ENCODE measurements at regions not wholly inside any gene's neighbourhood (a gene's known extent, or its start where the extent isn't known, plus 50 kb on each side); places are given as distances from the start of the nearest gene placed in this dataset.
"Not testable (repeated sequence)": the region's sequence is repeated elsewhere in the genome, so short reads cannot be mapped to it uniquely, and the experiment has no call there.

DNA sequence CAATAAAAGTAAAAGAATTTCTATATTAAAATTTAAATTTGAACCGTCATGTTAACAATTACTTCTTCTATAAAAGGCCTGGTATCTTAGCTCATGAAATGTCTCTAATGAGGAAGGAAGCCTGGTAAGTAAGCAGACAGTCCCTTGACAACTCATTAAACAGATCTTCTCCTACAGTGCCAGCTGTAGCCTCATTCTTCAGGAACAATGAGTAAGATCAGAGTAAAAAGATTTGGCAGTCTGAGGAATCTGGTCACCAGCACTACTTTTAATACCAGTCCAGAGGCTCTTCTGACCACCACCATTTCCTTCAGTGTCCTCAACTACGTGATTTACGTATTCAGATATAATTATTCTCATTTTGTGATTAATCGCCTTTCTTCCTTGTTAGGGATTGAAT, 955.0 kb upstream of the ALCAM start:
- Histone ChIP-seq H3K4me1 (ENCODE audit: control insufficient read depth in 3 of 3, insufficient read depth in 3 of 3, low read length in 3 of 3) (no peaks in the 10 kb centered on the region), H3K9ac (ENCODE audit: low read depth in 1 of 3, low read length in 3 of 3) (no peak overlapping the region), H3K4me3 (ENCODE audit: low read length in 3 of 3) (no peak overlapping the region), H3K9me3 (ENCODE audit: control insufficient read depth in 3 of 3, low read length in 3 of 3) (no peaks in the 10 kb centered on the region), H3K27me3 (ENCODE audit: control insufficient read depth in 3 of 3, insufficient read depth in 3 of 3, low read length in 3 of 3) (no peaks in the 10 kb centered on the region), H3K27ac (ENCODE audit: low read depth, low read length) (no peak overlapping the region), H3K36me3 (ENCODE audit: control insufficient read depth in 3 of 3, insufficient read depth in 3 of 3, low read length in 3 of 3) (no peaks in the 10 kb centered on the region)

DNA sequence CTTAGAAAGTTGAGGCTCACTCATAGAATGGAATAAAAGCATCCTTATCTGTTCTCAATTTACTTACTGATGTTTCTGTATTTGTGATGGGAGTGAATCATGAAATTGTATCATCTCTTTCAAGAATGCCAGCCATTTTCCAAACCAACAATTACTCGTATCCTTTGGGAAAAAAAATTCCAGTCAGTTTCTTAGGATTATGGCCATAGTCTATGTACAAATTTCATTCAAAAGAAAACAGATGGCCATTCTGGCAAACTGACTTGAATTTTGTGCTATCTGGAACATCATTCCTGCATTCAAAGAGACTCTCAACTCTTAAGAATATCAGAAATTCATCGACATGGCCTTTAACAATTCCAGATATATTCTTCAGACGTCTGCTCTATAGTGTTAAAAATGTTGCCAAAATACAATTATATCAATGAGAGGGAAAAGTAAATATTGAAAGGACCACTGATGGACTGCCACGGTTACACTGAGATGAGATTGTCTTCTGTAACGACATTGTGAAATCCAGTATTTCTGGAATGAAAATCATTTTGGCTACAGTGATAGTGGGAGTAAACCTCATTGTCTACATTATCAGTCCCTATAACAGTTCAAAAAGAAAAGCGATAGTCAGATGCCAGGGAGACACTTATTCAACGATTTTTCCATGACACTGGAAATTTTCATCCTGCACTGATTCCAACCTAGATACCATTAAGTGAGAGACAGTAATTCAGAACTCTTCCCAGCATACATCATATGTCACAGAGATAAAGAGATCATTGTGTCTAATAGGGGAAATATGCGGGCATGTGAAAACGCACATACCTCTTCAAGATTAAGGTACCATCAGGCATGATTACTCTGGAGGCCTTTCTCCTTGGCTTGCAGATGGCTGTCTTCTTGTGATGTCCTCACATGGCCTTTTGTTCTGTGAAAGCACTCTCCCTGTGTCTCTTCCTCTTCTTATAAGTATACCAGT, 953.8 kb upstream of the ALCAM start:
- H3K4me3 ChIP-seq (ENCODE audit: low read length in 3 of 3) = no peak overlapping the region
- H3K27ac ChIP-seq (ENCODE audit: low read depth, low read length) = no peak overlapping the region
- no peaks in the 10 kb centered on the region for H3K9me3 ChIP-seq (ENCODE audit: control insufficient read depth in 3 of 3, low read length in 3 of 3)
- no peak overlapping the region for H3K9ac ChIP-seq (ENCODE audit: low read depth in 1 of 3, low read length in 3 of 3)
- no peaks in the 10 kb centered on the region for H3K27me3 ChIP-seq (ENCODE audit: control insufficient read depth in 3 of 3, insufficient read depth in 3 of 3, low read length in 3 of 3)
- H3K4me1 ChIP-seq (ENCODE audit: control insufficient read depth in 3 of 3, insufficient read depth in 3 of 3, low read length in 3 of 3) = no peaks in the 10 kb centered on the region
- no peaks in the 10 kb centered on the region for H3K36me3 ChIP-seq (ENCODE audit: control insufficient read depth in 3 of 3, insufficient read depth in 3 of 3, low read length in 3 of 3)

DNA sequence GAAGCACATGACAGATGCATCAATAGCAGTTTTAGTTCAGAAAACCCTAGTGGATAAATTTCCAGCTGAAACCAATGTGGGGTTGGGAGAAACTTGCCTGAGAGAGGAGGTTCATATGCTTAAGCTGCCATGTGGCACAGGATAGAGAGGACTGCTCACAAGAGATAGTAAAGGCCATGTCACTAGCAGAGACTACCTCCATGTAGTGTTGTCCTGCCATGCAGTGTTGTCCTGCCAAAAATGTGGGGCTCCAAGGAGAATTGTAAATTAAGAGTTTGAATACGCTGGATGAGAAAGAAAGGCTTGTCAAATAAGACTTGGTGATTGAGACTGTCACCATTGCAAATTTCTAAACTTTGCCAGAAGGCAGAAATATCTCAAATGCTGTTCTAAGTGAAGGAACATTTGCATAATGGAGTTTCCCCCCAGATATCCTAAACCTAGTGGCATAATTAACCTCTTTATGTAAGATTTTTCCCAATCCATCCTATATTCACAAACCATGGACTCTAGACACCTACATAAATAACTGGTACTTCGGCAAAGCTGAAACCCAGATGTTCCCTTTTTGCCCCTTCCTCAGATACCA, 938.3 kb upstream of the ALCAM start:
- no peaks in the 10 kb centered on the region for H3K4me1 ChIP-seq (ENCODE audit: control insufficient read depth in 3 of 3, insufficient read depth in 3 of 3, low read length in 3 of 3)
- no peaks in the 10 kb centered on the region for H3K27me3 ChIP-seq (ENCODE audit: control insufficient read depth in 3 of 3, insufficient read depth in 3 of 3, low read length in 3 of 3)
- no peaks in the 10 kb centered on the region for H3K9me3 ChIP-seq (ENCODE audit: control insufficient read depth in 3 of 3, low read length in 3 of 3)
- H3K36me3 ChIP-seq (ENCODE audit: control insufficient read depth in 3 of 3, insufficient read depth in 3 of 3, low read length in 3 of 3) = no peaks in the 10 kb centered on the region
- no peak overlapping the region for H3K4me3 ChIP-seq (ENCODE audit: low read length in 3 of 3)
- no peak overlapping the region for H3K27ac ChIP-seq (ENCODE audit: low read depth, low read length)
- no peak overlapping the region for H3K9ac ChIP-seq (ENCODE audit: low read depth in 1 of 3, low read length in 3 of 3)

DNA sequence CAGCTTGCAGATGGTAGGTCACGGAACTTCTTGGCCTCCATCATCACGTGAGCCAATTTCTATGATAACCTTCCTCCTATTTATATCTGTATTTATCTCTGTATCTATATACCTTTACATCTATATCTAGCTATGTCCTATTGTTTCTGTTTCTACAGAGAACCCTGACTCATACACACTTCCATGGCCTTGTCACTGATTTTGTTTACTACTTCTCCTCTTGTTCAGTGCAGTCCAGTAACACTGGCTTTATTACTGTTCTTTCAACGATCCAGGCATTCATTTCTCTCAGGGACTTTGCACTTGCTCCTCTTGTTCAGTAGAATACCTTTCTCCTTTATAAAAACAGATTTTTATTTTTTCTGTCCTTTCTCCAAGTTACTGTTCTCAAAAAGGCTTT, 937.0 kb upstream of the ALCAM start:
- H3K9ac ChIP-seq (ENCODE audit: low read depth in 1 of 3, low read length in 3 of 3) = no peak overlapping the region
- H3K27ac ChIP-seq (ENCODE audit: low read depth, low read length) = no peak overlapping the region
- H3K36me3 ChIP-seq (ENCODE audit: control insufficient read depth in 3 of 3, insufficient read depth in 3 of 3, low read length in 3 of 3) = no peaks in the 10 kb centered on the region
- no peak overlapping the region for H3K4me3 ChIP-seq (ENCODE audit: low read length in 3 of 3)
- no peaks in the 10 kb centered on the region for H3K27me3 ChIP-seq (ENCODE audit: control insufficient read depth in 3 of 3, insufficient read depth in 3 of 3, low read length in 3 of 3)
- no peaks in the 10 kb centered on the region for H3K4me1 ChIP-seq (ENCODE audit: control insufficient read depth in 3 of 3, insufficient read depth in 3 of 3, low read length in 3 of 3)
- H3K9me3 ChIP-seq (ENCODE audit: control insufficient read depth in 3 of 3, low read length in 3 of 3) = no peaks in the 10 kb centered on the region

DNA sequence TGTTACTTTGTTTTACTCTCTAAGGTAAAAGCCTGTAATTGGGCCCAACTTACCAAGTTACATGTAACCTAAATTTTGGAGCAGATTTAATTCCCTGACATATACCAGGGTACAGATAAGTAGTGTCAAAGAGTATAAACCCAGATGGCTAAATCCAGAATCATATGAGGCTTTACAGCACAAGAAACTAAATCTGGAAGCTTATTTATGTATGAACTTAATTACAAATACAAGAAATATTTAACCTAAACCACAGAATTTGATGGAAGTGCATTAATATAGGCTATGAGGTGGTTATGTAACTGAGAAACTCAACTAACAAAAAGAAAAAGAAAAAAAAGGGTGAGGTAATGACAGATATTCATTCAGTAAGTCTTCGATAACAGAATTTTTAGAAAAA, 930.2 kb upstream of the ALCAM start:
- Histone ChIP-seq H3K27ac (ENCODE audit: low read depth, low read length) (no peak overlapping the region), H3K9me3 (ENCODE audit: control insufficient read depth in 3 of 3, low read length in 3 of 3) (no peaks in the 10 kb centered on the region), H3K36me3 (ENCODE audit: control insufficient read depth in 3 of 3, insufficient read depth in 3 of 3, low read length in 3 of 3) (no peaks in the 10 kb centered on the region), H3K4me1 (ENCODE audit: control insufficient read depth in 3 of 3, insufficient read depth in 3 of 3, low read length in 3 of 3) (peaks cover 0 to 4% (median 0%) of the 10 kb centered on the region in 3 donors), H3K9ac (ENCODE audit: low read depth in 1 of 3, low read length in 3 of 3) (no peak overlapping the region), H3K4me3 (ENCODE audit: low read length in 3 of 3) (no peak overlapping the region), H3K27me3 (ENCODE audit: control insufficient read depth in 3 of 3, insufficient read depth in 3 of 3, low read length in 3 of 3) (no peaks in the 10 kb centered on the region)

DNA sequence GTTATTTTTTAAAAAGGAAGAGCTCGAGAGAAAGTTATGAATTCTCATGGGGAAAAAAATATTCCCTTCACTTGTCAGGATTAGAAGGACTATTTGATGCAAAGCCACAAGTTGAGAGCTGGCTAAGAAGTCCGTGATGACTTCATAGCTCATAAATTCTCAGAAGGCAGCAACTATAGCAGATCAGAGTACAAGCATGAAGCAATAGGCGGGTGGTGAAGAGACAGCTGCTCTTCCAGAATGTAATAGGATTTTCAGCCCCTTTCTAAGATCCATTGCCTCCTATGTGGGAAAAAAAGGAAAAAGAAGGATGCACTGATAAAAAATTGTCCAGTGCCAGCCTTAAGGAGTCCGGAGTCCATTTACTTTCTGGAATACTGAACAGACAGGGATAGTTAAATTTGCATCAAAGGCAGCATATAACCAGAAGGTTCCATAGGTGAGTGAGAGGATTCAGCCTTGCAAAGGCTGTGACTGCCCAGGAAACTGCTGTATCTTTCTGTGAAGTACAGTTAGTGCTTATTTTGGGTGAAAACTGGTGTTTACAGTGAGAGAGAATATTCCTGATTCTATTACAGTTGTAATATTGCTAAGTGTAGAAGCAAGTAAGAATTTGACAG, 929.5 kb upstream of the ALCAM start:
- Histone ChIP-seq H3K4me1 (ENCODE audit: control insufficient read depth in 3 of 3, insufficient read depth in 3 of 3, low read length in 3 of 3) (peaks cover 0 to 4% (median 0%) of the 10 kb centered on the region in 3 donors), H3K36me3 (ENCODE audit: control insufficient read depth in 3 of 3, insufficient read depth in 3 of 3, low read length in 3 of 3) (no peaks in the 10 kb centered on the region), H3K9me3 (ENCODE audit: control insufficient read depth in 3 of 3, low read length in 3 of 3) (no peaks in the 10 kb centered on the region), H3K9ac (ENCODE audit: low read depth in 1 of 3, low read length in 3 of 3) (no peak overlapping the region), H3K27me3 (ENCODE audit: control insufficient read depth in 3 of 3, insufficient read depth in 3 of 3, low read length in 3 of 3) (no peaks in the 10 kb centered on the region), H3K27ac (ENCODE audit: low read depth, low read length) (no peak overlapping the region), H3K4me3 (ENCODE audit: low read length in 3 of 3) (peak overlapping the region in 1 of 3 donors; percentile 14)

DNA sequence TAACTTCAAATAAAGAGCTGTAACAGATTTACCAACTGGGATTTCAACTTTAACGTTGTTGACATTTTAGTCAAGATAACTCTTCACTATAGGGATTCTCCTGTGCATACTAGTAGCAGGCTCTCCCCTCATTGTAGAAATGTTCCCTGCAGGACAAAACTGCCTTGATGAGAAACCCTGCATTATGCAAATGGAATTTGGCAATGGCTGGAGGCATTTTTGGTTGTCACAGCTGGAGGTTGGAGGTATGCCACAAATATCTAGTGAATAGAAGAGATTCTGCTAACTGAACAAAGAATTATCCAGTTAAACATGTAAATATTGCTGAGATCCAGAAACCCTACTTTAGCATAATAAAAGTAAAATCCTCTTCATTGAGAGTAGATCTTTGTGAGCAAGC, 928.8 kb upstream of the ALCAM start:
- Histone ChIP-seq H3K9ac (ENCODE audit: low read depth in 1 of 3, low read length in 3 of 3) (no peak overlapping the region), H3K36me3 (ENCODE audit: control insufficient read depth in 3 of 3, insufficient read depth in 3 of 3, low read length in 3 of 3) (no peaks in the 10 kb centered on the region), H3K27me3 (ENCODE audit: control insufficient read depth in 3 of 3, insufficient read depth in 3 of 3, low read length in 3 of 3) (no peaks in the 10 kb centered on the region), H3K4me3 (ENCODE audit: low read length in 3 of 3) (no peak overlapping the region), H3K27ac (ENCODE audit: low read depth, low read length) (no peak overlapping the region), H3K9me3 (ENCODE audit: control insufficient read depth in 3 of 3, low read length in 3 of 3) (no peaks in the 10 kb centered on the region), H3K4me1 (ENCODE audit: control insufficient read depth in 3 of 3, insufficient read depth in 3 of 3, low read length in 3 of 3) (peaks cover 0 to 4% (median 0%) of the 10 kb centered on the region in 3 donors)

DNA sequence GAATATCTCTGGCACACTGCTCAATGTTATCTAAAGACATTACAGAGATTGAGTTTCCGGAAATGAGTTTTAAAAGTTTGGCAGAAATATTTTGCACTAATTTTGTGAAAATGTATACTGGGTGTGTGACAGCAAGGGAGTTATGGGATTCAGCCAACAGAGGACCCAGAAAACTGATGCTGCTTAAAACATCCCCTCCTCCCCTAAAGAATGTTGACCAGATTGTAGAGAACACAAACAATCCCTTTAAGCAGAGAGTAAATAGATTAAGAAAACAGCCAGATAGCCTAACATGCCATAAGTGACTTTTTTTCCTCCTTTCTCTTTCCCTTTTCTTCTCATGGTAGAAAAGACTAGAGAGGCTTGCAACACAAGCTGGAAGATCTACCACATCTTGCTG, 928.0 kb upstream of the ALCAM start:
- Histone ChIP-seq H3K27me3 (ENCODE audit: control insufficient read depth in 3 of 3, insufficient read depth in 3 of 3, low read length in 3 of 3) (no peaks in the 10 kb centered on the region), H3K9ac (ENCODE audit: low read depth in 1 of 3, low read length in 3 of 3) (no peak overlapping the region), H3K4me3 (ENCODE audit: low read length in 3 of 3) (no peak overlapping the region), H3K9me3 (ENCODE audit: control insufficient read depth in 3 of 3, low read length in 3 of 3) (no peaks in the 10 kb centered on the region), H3K4me1 (ENCODE audit: control insufficient read depth in 3 of 3, insufficient read depth in 3 of 3, low read length in 3 of 3) (peaks cover 0 to 4% (median 0%) of the 10 kb centered on the region in 3 donors), H3K36me3 (ENCODE audit: control insufficient read depth in 3 of 3, insufficient read depth in 3 of 3, low read length in 3 of 3) (no peaks in the 10 kb centered on the region), H3K27ac (ENCODE audit: low read depth, low read length) (no peak overlapping the region)

DNA sequence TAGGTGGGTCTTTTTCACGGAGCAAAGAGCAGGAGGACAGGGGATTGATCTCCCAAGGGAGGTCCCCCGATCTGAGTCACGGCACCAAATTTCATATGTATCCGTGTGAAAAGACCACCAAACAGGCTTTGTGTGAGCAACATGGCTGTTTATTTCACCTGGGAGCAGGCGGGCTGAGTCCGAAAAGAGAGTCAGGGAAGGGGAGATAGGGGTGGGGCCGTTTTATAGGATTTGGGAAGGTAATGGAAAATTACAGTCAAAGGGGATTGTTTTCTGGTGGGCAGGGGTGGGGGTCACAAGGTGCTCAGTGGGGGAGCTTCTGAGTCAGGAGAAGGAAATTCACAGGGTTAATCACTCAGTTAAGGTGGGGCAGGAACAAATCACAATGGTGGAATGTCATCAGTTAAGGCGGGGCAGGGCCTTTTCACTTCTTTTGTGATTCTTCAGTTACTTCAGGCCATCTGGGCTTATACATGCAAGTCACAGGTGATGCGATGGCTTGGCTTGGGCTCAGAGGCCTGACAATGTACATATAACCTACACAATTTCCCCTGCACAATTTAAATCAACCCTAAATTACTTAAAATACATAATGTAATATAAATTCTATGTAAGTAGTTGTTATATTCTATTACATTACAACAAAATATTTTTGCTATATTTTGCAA, 921.3 kb upstream of the ALCAM start:
- not testable (repeated sequence) for H3K4me3 ChIP-seq (ENCODE audit: low read length in 3 of 3); H3K36me3 ChIP-seq (ENCODE audit: control insufficient read depth in 3 of 3, insufficient read depth in 3 of 3, low read length in 3 of 3); H3K4me1 ChIP-seq (ENCODE audit: control insufficient read depth in 3 of 3, insufficient read depth in 3 of 3, low read length in 3 of 3); H3K9me3 ChIP-seq (ENCODE audit: control insufficient read depth in 3 of 3, low read length in 3 of 3); H3K27me3 ChIP-seq (ENCODE audit: control insufficient read depth in 3 of 3, insufficient read depth in 3 of 3, low read length in 3 of 3); H3K9ac ChIP-seq (ENCODE audit: low read depth in 1 of 3, low read length in 3 of 3); H3K27ac ChIP-seq (ENCODE audit: low read depth, low read length)

Data from skeletal muscle tissue (tissue), 3 donors.